Caco-2 (cell line): ENCODE measurements at regions not wholly inside any gene's neighbourhood (a gene's known extent, or its start where the extent isn't known, plus 50 kb on each side); places are given as distances from the start of the nearest gene placed in this dataset.

Experiments used
- BruUV-seq: library from RNA; stranded (reverse); fragments of 400-500 nt; replicated peaks from 2 replicates; lab custom pipeline; 2021; lab: Mats Ljungman, UMichigan
- CTCF ChIA-PET: fragments of 300-600 bp; sonication (Branson Sonifier 250); formaldehyde crosslinking; loops from one replicate; lab custom pipeline; 2022; ENCODE audit warnings: antibody characterized with exemption; lab: Charles Lee
- POLR2A ChIA-PET: fragments of 300-600 bp; sonication (Branson Sonifier 250); formaldehyde crosslinking; loops from one replicate; lab custom pipeline; 2022; ENCODE audit warnings: antibody characterized with exemption; lab: Charles Lee
- DNase-seq, 2 experiments: peaks; one replicate each; pipeline versions ENCODE4 v3.0.0 to v3.0.0-alpha.2; 2020 to 2022
- H3K27me3 ChIP-seq: replicated peaks from 2 replicates; pipeline ENCODE4 v1.6.0; 2011; ENCODE audit warnings: low read length; ENCODE audit not compliant: control insufficient read depth, insufficient read depth
- H3K36me3 ChIP-seq: 2 replicates; pipeline ENCODE4 v1.5.1; 2011; ENCODE audit warnings: low read length; ENCODE audit not compliant: control insufficient read depth, insufficient read depth
- H3K4me1 ChIP-seq: fragments of 250-450 bp; sonication (Bioruptor Pico); 2 replicates; pipeline ENCODE4 v1.5.1; 2020; ENCODE audit warnings: mild to moderate bottlenecking
- H3K4me3 ChIP-seq: 2 replicates; pipeline ENCODE4 v1.5.1; 2011; ENCODE audit warnings: low read depth, mild to moderate bottlenecking, control low read depth, low read length
- H3K9me3 ChIP-seq: fragments of 250-450 bp; sonication (Bioruptor Pico); 2 replicates; pipeline ENCODE4 v1.5.1; 2020; ENCODE audit warnings: mild to moderate bottlenecking, moderate library complexity
- H3K27ac Mint-ChIP-seq: one replicate; pipeline ENCODE4 v1.8.0; 2022; ENCODE audit warnings: mixed read lengths; ENCODE audit not compliant: unreplicated experiment
- H3K27me3 Mint-ChIP-seq: one replicate; pipeline ENCODE4 v1.8.0; 2022; ENCODE audit warnings: mixed read lengths; ENCODE audit not compliant: insufficient read depth, unreplicated experiment
- H3K36me3 Mint-ChIP-seq: one replicate; pipeline ENCODE4 v1.8.0; 2022; ENCODE audit warnings: mild to moderate bottlenecking, mixed read lengths; ENCODE audit not compliant: insufficient read depth, unreplicated experiment
- H3K4me1 Mint-ChIP-seq: one replicate; pipeline ENCODE4 v1.8.0; 2022; ENCODE audit warnings: low read depth, mixed read lengths; ENCODE audit not compliant: unreplicated experiment
- H3K4me3 Mint-ChIP-seq: one replicate; pipeline ENCODE4 v1.8.0; 2022; ENCODE audit warnings: mild to moderate bottlenecking, moderate library complexity, mixed read lengths; ENCODE audit not compliant: unreplicated experiment
- H3K9me3 Mint-ChIP-seq: one replicate; pipeline ENCODE4 v1.8.0; 2022; ENCODE audit warnings: mixed read lengths; ENCODE audit not compliant: unreplicated experiment
- CTCF ChIP-seq, 2 experiments: fragments of 200-600 bp in 1 of 2; IDR thresholded peaks; 1 replicate in 1 of 2; 2 replicates in 1 of 2; pipeline versions ENCODE4 v1.5.1 to v1.8.0; 2011 to 2022; ENCODE audit warnings: antibody characterized with exemption in 1 of 2, control low read depth in 1 of 2, inconsistent platforms in 1 of 2, low read depth in 1 of 2, low read length in 1 of 2, mild to moderate bottlenecking in 1 of 2, moderate library complexity in 1 of 2; ENCODE audit not compliant: insufficient read depth in 1 of 2, severe bottlenecking in 1 of 2, unreplicated experiment in 1 of 2
- intact Hi-C: fragments of 100-400 bp; cut with micrococcal nuclease; formaldehyde crosslinking; loops from one replicate; pipeline ENCODE4 v1.10.0; 2022; ENCODE audit not compliant: unreplicated experiment

DNA sequence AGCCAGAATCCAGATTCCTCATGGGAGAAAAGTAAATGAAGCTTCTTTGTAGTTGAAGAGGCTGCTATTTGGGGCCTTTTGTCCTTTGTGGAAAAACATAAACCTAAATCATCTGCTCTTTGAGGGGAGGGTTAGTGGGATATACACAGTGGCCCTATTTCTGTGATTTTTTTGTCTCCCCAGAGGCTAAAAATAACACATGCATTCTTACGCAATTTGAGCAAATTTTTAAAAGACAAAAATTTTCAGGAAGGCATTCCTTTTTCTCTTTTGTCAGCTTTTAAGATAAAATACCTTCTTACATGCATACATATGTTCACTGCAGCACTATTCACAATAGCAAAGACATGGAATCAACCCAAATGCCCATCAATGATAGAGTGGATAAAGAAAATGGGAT lies 165.5 kb downstream of the AXIN2 start:
- no TSS peak for BruUV-seq
- CTCF ChIA-PET = no interaction called here
- Histone ChIP-seq H3K4me1 (0 out of 2 replicates have a peak, but pooled peaks cover 6% of the 10 kb centered on the region), H3K9me3 (no peaks in the 10 kb centered on the region), H3K36me3 (no peaks in the 10 kb centered on the region), H3K27me3 (no peaks in the 10 kb centered on the region), H3K4me3 (no peak overlapping the region)
- H3K36me3 Mint-ChIP-seq = no peaks in the 10 kb centered on the region
- no peak for DNase-seq
- TF ChIP-seq CTCF (IDR thresholded peaks at IDR 0.05; ENCODE audit: insufficient read depth in 1 of 2, low read depth in 1 of 2, low read length in 1 of 2, severe bottlenecking in 1 of 2, unreplicated experiment in 1 of 2) = no peak
- H3K4me1 Mint-ChIP-seq = no peaks in the 10 kb centered on the region
- intact Hi-C loops = no loop called here
- H3K27ac Mint-ChIP-seq = no peak overlapping the region
- POLR2A ChIA-PET = interaction anchor here (0.7 kb wide), 1 partner anchor 326 kb away, joined by 3 read pairs; no protein-coding TSS in a partner anchor
- H3K9me3 Mint-ChIP-seq = peaks cover 6% of the 10 kb centered on the region
- H3K4me3 Mint-ChIP-seq = no peak overlapping the region
- H3K27me3 Mint-ChIP-seq = peaks cover 2% of the 10 kb centered on the region

DNA sequence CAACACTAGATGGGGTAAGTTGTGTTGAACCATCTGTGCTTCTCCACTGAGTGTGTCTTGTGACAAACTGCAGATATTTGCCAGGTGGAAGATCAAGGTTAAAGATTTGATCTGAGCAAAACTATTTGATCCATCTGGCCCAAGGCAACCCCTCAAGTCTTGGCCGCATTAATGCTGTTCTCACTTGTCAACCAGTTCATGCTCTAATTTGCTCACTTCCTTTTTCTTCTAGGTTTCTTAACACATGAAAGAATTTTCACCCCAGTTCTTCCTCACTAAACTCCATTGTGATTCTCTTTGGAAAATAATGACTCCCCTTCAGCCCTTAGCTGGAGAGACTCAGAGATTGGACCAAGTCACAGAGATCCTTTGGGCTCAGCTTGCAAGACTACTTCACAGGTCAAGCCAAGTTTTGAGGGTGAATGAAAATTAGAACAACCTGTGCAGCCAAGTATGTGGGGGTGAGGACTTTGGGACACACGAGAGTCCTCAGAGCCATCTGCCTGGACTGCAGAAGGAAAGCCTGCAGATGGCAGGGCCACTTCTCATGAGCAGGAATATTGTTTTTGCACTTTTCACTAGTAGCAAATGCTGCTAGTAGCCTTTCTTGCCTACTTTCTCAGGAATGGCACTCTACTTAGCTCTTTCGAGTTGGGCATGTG lies 166.5 kb downstream of the AXIN2 start:
- no peak for DNase-seq
- intact Hi-C loops = no loop called here
- Histone ChIP-seq H3K27me3 (no peaks in the 10 kb centered on the region), H3K36me3 (no peaks in the 10 kb centered on the region), H3K4me1 (no peaks in the 10 kb centered on the region), H3K4me3 (no peak overlapping the region), H3K9me3 (no peaks in the 10 kb centered on the region)
- H3K9me3 Mint-ChIP-seq = peaks cover 6% of the 10 kb centered on the region
- no peak for TF ChIP-seq CTCF (IDR thresholded peaks at IDR 0.05; ENCODE audit: insufficient read depth in 1 of 2, low read depth in 1 of 2, low read length in 1 of 2, severe bottlenecking in 1 of 2, unreplicated experiment in 1 of 2)
- H3K36me3 Mint-ChIP-seq = no peaks in the 10 kb centered on the region
- no peak overlapping the region for H3K27ac Mint-ChIP-seq
- peaks cover 2% of the 10 kb centered on the region for H3K27me3 Mint-ChIP-seq
- H3K4me1 Mint-ChIP-seq = no peaks in the 10 kb centered on the region
- no peak overlapping the region for H3K4me3 Mint-ChIP-seq
- POLR2A ChIA-PET = interaction anchor here (0.7 kb wide), 1 partner anchor 327 kb away, joined by 3 read pairs; no protein-coding TSS in a partner anchor
- CTCF ChIA-PET = no interaction called here
- BruUV-seq = no TSS peak

- Mint-ChIP-seq H3K27me3 (peaks cover 2% of the 10 kb centered on the region), H3K4me1 (no peaks in the 10 kb centered on the region), H3K27ac (no peak overlapping the region), H3K4me3 (no peak overlapping the region), H3K9me3 (peaks cover 6% of the 10 kb centered on the region), H3K36me3 (no peaks in the 10 kb centered on the region)
- no peak for TF ChIP-seq CTCF (IDR thresholded peaks at IDR 0.05; ENCODE audit: insufficient read depth in 1 of 2, low read depth in 1 of 2, low read length in 1 of 2, severe bottlenecking in 1 of 2, unreplicated experiment in 1 of 2)
- CTCF ChIA-PET = no interaction called here
- Histone ChIP-seq H3K27me3 (no peaks in the 10 kb centered on the region), H3K4me1 (no peaks in the 10 kb centered on the region), H3K4me3 (no peak overlapping the region), H3K9me3 (no peaks in the 10 kb centered on the region), H3K36me3 (no peaks in the 10 kb centered on the region)
- no TSS peak for BruUV-seq
- no peak for DNase-seq
- POLR2A ChIA-PET = no interaction called here
- intact Hi-C loops = no loop called here
Observed at GRCh38 chr17:65393514-65393913, 167.9 kb downstream of the AXIN2 start.
